CD14-positive monocyte (primary cell): ENCODE measurements at regions not wholly inside any gene's neighbourhood (a gene's known extent, or its start where the extent isn't known, plus 50 kb on each side); places are given as distances from the start of the nearest gene placed in this dataset.

Experiments
- DNase-seq, 3 donors: peaks; one replicate each; pipeline ENCODE4 v3.0.0-alpha.2; 2011 to 2022
- H2AFZ ChIP-seq: 2 replicates; pipeline ENCODE4 v1.6.0; 2012; ENCODE audit warnings: mild to moderate bottlenecking, low read depth, low read length, inconsistent platforms; ENCODE audit not compliant: insufficient read depth, poor library complexity, severe bottlenecking
- H3K27ac ChIP-seq, 2 donors: 1 replicate in 1 of 2; 2 replicates in 1 of 2; pipeline ENCODE4 v1.5.1; 2012 to 2013; ENCODE audit warnings: low read length in 2 of 2, control low read depth in 1 of 2, inconsistent platforms in 1 of 2, low read depth in 1 of 2, mild to moderate bottlenecking in 1 of 2
- H3K27me3 ChIP-seq, 2 donors: one replicate each; pipeline versions ENCODE4 v1.6.0 to v1.6.1; 2011 to 2013; ENCODE audit warnings: low read length in 2 of 2; ENCODE audit not compliant: control insufficient read depth in 2 of 2, insufficient read depth in 2 of 2
- H3K36me3 ChIP-seq, 2 donors: replicated peaks in 1 of 2; 1 replicate in 1 of 2; 2 replicates in 1 of 2; pipeline versions ENCODE4 v1.5.1 to v1.6.1; 2012 to 2013; ENCODE audit warnings: low read length in 2 of 2, control low read depth in 1 of 2, inconsistent platforms in 1 of 2, mild to moderate bottlenecking in 1 of 2; ENCODE audit not compliant: insufficient read depth in 2 of 2, control insufficient read depth in 1 of 2
- H3K4me1 ChIP-seq, 2 donors: 1 replicate in 1 of 2; 2 replicates in 1 of 2; pipeline versions ENCODE4 v1.5.1 to v1.6.1; 2012 to 2013; ENCODE audit warnings: low read length in 2 of 2, control low read depth in 1 of 2, inconsistent platforms in 1 of 2, mild to moderate bottlenecking in 1 of 2, moderate library complexity in 1 of 2; ENCODE audit not compliant: insufficient read depth in 2 of 2, control insufficient read depth in 1 of 2
- H3K4me2 ChIP-seq: replicated peaks from 2 replicates; pipeline ENCODE3; 2012; ENCODE audit warnings: low read length, moderate library complexity, mild to moderate bottlenecking; ENCODE audit not compliant: poor library complexity, severe bottlenecking; ENCODE audit errors: extremely low read depth
- H3K4me3 ChIP-seq, 3 experiments: fragments of 200-600 bp in 1 of 3; sonication (generic) in 1 of 3; replicated peaks in 1 of 3; 1 replicate in 2 of 3; 2 replicates in 1 of 3; pipeline ENCODE4 v1.5.1; 2011 to 2013; ENCODE audit warnings: low read length in 3 of 3, mild to moderate bottlenecking in 3 of 3, control low read depth in 2 of 3, low read depth in 2 of 3, inconsistent platforms in 1 of 3, moderate library complexity in 1 of 3
- H3K79me2 ChIP-seq: 2 replicates; pipeline ENCODE4 v1.6.0; 2012; ENCODE audit warnings: mild to moderate bottlenecking, control low read depth, inconsistent platforms, low read length, moderate library complexity; ENCODE audit not compliant: insufficient read depth
- H3K9ac ChIP-seq: 2 replicates; pipeline ENCODE4 v1.6.0; 2017; ENCODE audit warnings: low read length, mild to moderate bottlenecking; ENCODE audit not compliant: insufficient read depth, poor library complexity, severe bottlenecking
- H3K9me3 ChIP-seq, 2 donors: replicated peaks in 1 of 2; 1 replicate in 1 of 2; 2 replicates in 1 of 2; pipeline versions ENCODE4 v1.5.1 to v1.6.1; 2012 to 2013; ENCODE audit warnings: low read length in 2 of 2, control low read depth in 1 of 2; ENCODE audit not compliant: control insufficient read depth in 1 of 2, insufficient read depth in 1 of 2
- H4K20me1 ChIP-seq: 2 replicates; pipeline ENCODE4 v1.6.0; 2012; ENCODE audit warnings: mild to moderate bottlenecking, low read length, control low read depth, moderate library complexity; ENCODE audit not compliant: insufficient read depth
- H3K27ac Mint-ChIP-seq, 7 donors: one replicate each; pipeline ENCODE4 v1.8.0; 2020; ENCODE audit warnings: mild to moderate bottlenecking in 7 of 7, mixed read lengths in 7 of 7, moderate library complexity in 6 of 7, inconsistent platforms in 2 of 7
- H3K27me3 Mint-ChIP-seq, 3 donors: one replicate each; pipeline ENCODE4 v1.8.0; 2021 to 2022; ENCODE audit warnings: low read depth in 3 of 3, mild to moderate bottlenecking in 3 of 3, mixed read lengths in 3 of 3, moderate library complexity in 3 of 3, inconsistent platforms in 1 of 3
- H3K36me3 Mint-ChIP-seq, 2 donors: one replicate each; pipeline ENCODE4 v1.8.0; 2020; ENCODE audit warnings: mixed read lengths in 2 of 2, inconsistent platforms in 1 of 2, mild to moderate bottlenecking in 1 of 2
- H3K4me1 Mint-ChIP-seq: one replicate; pipeline ENCODE4 v1.8.0; 2020; ENCODE audit warnings: mild to moderate bottlenecking, mixed read lengths
- H3K4me3 Mint-ChIP-seq, 2 donors: one replicate each; pipeline ENCODE4 v1.8.0; 2020; ENCODE audit warnings: mild to moderate bottlenecking in 2 of 2, mixed read lengths in 2 of 2, moderate library complexity in 1 of 2
- H3K9me3 Mint-ChIP-seq, 7 donors: one replicate each; pipeline ENCODE4 v1.8.0; 2020 to 2022; ENCODE audit warnings: mixed read lengths in 7 of 7, mild to moderate bottlenecking in 6 of 7, moderate library complexity in 6 of 7, inconsistent platforms in 2 of 7
- WGBS: methylation state at CpG from one replicate; pipeline ENCODE4 v1.1.5; 2013; ENCODE audit warnings: missing lambda C conversion rate; ENCODE audit not compliant: insufficient coverage; 5-methylcytosine and 5-hydroxymethylcytosine counted together
- intact Hi-C, 2 donors: fragments of 100-400 bp; cut with micrococcal nuclease; formaldehyde crosslinking; loops; one replicate each; pipeline versions ENCODE4 v1.15.0 to v1.15.1; 2023
- TF ChIP-seq, protein P1 (sequence below): fragments of 200-600 bp; IDR thresholded peaks from one replicate; pipeline ENCODE4 v1.8.0; 2022; ENCODE audit warnings: antibody characterized with exemption, mild to moderate bottlenecking

- H3K4me1 Mint-ChIP-seq = no peaks in the 10 kb centered on the region
- Histone ChIP-seq H3K9me3 (no peaks in the 10 kb centered on the region), H3K27me3 (no peaks in the 10 kb centered on the region), H2AFZ (no peak overlapping the region), H3K79me2 (no peaks in the 10 kb centered on the region), H3K27ac (no peak overlapping the region), H3K9ac (no peak overlapping the region), H3K36me3 (no peaks in the 10 kb centered on the region), H4K20me1 (no peaks in the 10 kb centered on the region), H3K4me2 (no peak overlapping the region), H3K4me1 (no peaks in the 10 kb centered on the region), H3K4me3 (no peak overlapping the region)
- no peak overlapping the region for H3K4me3 Mint-ChIP-seq
- no peaks in the 10 kb centered on the region for H3K36me3 Mint-ChIP-seq
- no peaks in the 10 kb centered on the region for H3K27me3 Mint-ChIP-seq
- H3K9me3 Mint-ChIP-seq = peaks cover 0 to 5% (median 0%) of the 10 kb centered on the region in 7 donors
- intact Hi-C loops = no loop called here
- TF ChIP-seq, protein P1, sequence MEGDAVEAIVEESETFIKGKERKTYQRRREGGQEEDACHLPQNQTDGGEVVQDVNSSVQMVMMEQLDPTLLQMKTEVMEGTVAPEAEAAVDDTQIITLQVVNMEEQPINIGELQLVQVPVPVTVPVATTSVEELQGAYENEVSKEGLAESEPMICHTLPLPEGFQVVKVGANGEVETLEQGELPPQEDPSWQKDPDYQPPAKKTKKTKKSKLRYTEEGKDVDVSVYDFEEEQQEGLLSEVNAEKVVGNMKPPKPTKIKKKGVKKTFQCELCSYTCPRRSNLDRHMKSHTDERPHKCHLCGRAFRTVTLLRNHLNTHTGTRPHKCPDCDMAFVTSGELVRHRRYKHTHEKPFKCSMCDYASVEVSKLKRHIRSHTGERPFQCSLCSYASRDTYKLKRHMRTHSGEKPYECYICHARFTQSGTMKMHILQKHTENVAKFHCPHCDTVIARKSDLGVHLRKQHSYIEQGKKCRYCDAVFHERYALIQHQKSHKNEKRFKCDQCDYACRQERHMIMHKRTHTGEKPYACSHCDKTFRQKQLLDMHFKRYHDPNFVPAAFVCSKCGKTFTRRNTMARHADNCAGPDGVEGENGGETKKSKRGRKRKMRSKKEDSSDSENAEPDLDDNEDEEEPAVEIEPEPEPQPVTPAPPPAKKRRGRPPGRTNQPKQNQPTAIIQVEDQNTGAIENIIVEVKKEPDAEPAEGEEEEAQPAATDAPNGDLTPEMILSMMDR = no peak
- DNase-seq = no peak
- H3K27ac Mint-ChIP-seq = no peak overlapping the region
- no CpG with 5 or more reads among the region's 5 CpGs for WGBS
Observed at GRCh38 chr13:33403807-33404362, 118.3 kb upstream of the STARD13 start.

DNA sequence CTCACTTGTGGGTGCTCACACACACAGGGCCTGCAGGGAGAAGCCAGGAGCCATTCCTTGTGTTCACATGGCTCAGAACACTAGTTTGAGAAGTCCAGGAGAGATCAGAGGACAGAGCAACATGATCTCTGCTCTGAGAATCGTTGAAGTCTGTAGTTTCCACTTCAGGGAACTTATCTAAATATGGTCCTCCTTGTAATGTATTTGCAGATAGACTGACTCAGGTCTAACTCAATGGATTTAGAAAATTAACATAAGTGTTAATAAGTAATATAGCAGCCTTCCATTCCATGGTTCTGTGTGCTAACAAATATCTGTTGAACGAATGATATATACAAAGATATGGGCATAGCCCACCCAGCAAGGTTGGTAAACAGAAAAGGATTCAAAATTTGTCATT is 119.8 kb upstream of the STARD13 start:
- Histone ChIP-seq H3K4me1 (no peaks in the 10 kb centered on the region), H2AFZ (no peak overlapping the region), H3K9ac (no peak overlapping the region), H4K20me1 (no peaks in the 10 kb centered on the region), H3K4me3 (no peak overlapping the region), H3K27ac (no peak overlapping the region), H3K36me3 (no peaks in the 10 kb centered on the region), H3K4me2 (no peak overlapping the region), H3K9me3 (no peaks in the 10 kb centered on the region), H3K79me2 (no peaks in the 10 kb centered on the region), H3K27me3 (no peaks in the 10 kb centered on the region)
- no peak for DNase-seq
- H3K27ac Mint-ChIP-seq = no peak overlapping the region
- peaks cover 0 to 2% (median 0%) of the 10 kb centered on the region in 7 donors for H3K9me3 Mint-ChIP-seq
- no CpG with 5 or more reads among the region's 2 CpGs for WGBS
- no peaks in the 10 kb centered on the region for H3K27me3 Mint-ChIP-seq
- intact Hi-C loops = no loop called here
- TF ChIP-seq, protein P1 = no peak
- H3K4me3 Mint-ChIP-seq = no peak overlapping the region
- H3K36me3 Mint-ChIP-seq = no peaks in the 10 kb centered on the region
- H3K4me1 Mint-ChIP-seq = peaks cover 2% of the 10 kb centered on the region
